NCI-H2196 treated with DMSO at 0.1 percent for 48 hours (cell line): ENCODE measurements at regions not wholly inside any gene's neighbourhood (a gene's known extent, or its start where the extent isn't known, plus 50 kb on each side); places are given as distances from the start of the nearest gene placed in this dataset.
"Not testable (repeated sequence)": the region's sequence is repeated elsewhere in the genome, so short reads cannot be mapped to it uniquely, and the experiment has no call there.

Source experiments
- DNase-seq: peaks from one replicate; lab custom pipeline; 2025; ENCODE audit not compliant: unreplicated experiment; lab: John Stamatoyannopoulos, UW

DNA sequence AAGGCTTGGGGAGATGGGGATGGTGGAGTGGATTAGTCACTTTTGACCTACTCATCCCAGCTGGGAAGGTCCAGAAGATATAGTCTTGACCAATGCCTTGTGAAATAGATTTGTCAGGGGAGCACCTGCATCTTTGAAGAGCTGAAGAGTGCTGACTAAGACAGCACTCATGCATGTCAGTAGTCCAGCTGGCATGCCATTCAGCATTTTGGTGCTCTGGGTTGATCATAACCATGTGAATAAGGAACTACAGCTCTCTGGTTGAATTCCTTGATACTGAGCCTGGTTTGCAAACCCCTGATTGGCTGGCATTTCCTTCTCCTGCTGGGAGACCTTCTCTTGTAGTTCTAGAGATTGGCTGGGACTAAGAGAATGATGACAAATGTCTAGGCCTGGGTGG is 106.8 kb upstream of the ALX4 start:
- DNase-seq: no peak

DNA sequence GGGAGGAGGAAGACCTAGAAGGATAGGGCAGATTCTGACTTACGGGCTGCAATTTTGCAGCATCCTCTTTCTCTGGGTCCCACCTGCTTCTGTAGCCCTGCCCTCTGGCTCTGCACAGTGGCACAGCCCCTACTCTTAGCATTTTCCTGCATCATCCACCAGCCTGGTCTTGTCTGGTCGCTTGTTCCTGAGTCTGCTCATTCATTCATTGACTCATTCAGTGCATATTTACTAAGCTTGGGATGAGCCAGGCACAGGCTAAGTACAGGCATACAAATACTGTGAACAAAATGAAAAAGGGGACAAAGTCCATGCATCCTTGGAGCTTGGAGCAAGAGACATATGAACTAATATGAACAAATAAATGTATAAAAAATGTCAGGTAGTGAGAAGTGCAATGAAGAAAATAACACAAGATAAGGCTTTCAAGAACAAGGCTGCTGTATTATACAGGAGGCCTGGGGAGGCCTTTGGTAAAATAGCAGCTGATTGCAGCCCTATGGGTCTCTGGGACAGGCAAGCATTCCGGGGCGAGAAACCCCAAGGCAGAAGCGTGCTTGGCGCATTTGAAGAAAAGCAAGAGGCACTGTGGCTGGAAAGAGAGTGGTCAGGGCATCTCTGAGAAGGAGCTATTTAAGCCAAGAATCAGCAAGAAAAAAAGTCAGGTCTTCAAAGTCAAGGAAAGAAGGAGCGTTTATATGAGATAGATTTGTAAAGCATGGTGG is 108.0 kb upstream of the ALX4 start:
- DNase-seq: no peak

DNA sequence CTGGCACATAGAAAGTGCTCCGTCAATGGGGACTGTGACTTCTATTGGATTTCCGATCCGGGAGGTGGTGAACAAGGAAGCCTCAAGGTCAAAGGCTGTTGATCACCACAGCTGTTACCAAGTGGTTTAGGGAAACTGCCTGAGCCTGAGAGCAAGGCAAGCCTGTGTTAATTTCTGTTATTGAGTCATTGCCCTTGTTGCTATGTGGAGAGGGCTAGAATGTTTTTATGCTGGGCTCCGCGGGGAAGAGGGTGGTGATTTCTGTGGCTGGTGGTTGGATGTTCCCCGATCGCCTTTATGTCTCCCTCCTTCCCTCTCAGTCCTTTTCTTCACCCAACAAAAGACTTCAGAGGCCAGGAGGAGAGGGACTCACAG is 108.5 kb upstream of the ALX4 start:
- DNase-seq: no peak

DNA sequence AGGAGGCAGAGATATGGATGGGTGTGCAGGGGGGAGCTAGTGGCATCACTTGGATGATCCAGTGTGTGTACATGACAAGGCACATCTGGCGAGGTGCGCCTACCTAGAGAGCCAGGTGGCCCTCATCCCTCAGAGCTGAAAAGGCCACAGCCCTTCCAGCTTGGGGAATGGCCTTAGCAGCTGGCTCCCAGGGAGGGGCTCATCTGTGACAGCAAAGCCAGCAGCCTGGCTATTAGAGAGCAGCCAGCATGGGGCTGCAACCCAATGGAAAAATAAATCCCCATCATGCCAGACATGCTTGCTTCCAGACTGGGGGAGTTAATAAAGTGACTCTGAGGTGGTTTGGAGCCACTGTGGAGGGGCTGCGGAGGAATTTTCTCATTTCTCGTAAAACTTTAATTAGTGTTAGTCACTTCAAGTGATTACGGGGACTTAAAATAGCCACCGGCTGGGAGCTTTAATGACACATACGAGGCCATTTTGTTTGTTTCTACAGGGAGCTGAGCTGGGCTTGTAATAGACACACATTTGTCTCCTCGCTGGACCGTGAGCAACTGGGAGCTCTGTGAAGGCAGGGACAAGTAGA is 111.2 kb upstream of the ALX4 start:
- DNase-seq: no peak

DNA sequence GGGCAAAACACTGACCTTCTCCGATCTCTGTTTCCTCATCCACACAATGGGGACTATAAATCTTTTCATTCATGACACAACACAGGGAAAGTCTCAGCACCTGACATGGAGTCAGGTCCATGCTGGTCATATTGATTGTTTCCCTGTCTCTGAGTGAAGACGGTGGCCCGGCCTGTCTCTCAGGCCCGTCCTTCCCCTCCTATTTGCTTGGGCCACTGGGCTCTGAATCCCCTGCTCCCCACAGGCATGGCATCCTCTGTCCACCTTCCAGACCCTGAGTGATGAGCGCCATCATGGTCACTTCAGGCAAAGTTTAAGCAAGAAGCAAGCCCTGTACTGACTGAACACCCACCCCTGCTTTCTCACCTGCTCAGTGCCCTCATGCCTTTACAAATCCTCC is 113.3 kb upstream of the ALX4 start:
- DNase-seq: no peak

DNA sequence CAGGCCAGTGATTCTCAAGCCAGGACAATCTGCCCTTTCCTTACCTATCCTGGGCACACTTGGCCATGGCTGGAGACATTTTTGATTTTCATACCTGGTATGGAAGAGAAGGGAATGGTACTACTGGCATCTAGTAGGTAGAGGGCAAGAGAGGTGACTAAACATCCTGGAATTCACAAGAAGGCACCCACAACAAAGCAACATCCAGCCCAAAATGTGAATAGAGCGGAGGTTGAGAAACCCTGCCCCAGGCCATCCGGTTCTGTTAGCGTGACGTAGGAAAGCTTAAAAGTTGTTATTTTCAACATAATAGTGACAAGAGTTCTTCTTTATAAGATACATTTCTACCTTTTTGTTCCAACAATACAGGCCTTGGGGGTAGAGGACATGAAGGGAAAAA is 114.9 kb upstream of the ALX4 start:
- no peak for DNase-seq

DNA sequence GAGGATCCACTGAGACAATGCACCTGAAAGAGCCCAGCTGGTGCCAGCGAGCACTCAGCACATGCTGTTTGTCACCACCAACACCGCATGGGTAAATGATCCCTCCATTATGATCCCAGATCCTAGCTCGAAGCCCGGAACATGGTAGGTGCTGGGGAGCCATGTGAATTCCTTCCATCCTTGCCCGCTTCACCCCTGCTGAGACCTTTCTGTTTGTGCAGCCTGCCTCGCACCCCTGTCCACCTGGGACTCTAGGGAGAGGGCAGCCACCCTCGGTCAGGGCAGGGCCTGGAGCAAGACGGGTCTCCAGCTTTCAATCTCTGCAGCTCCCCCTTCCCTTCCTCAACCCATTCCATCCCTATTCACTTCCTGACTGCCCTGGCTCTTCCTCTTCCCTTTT is 116.2 kb upstream of the ALX4 start:
- no peak for DNase-seq

DNA sequence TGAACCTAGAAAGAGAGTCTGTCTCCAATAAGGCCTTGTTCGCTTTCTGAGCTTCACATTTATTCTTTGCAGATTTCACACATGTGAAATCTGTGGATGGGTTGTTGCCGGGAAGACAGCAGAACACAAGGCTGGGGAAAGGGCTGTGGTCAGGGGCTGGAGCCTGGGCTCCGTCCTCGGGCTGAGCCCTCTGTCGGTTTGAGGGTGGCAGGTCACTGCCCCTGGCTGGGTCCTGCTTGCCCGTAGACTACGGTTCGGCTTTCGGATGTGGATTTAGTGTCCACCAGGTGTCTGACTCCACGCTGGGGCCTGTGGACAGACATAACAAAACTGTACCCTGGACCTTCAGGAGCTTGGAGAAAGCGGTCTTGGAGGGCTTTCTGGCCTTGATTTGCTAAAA is 117.0 kb upstream of the ALX4 start:
- DNase-seq: no peak

DNA sequence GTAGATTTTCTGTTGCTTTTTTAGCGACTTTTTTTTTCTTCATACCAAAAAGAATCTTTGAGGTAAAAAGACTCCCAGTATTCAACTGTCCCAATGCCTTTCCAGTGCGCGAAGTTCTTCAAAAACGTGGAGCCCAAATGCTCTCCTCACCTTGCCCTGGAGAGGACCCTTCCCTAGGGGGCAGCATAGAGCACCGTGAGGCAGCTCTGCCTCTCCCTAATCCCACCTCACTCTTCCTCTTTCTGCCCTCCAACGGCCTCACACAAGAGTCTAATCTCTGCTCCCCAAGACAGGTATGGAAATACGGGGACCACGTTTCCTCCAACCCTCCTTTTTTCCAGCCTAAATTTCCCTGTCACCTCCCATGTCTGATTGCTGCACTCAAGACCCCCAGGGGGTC is 117.5 kb upstream of the ALX4 start:
- no peak for DNase-seq

DNA sequence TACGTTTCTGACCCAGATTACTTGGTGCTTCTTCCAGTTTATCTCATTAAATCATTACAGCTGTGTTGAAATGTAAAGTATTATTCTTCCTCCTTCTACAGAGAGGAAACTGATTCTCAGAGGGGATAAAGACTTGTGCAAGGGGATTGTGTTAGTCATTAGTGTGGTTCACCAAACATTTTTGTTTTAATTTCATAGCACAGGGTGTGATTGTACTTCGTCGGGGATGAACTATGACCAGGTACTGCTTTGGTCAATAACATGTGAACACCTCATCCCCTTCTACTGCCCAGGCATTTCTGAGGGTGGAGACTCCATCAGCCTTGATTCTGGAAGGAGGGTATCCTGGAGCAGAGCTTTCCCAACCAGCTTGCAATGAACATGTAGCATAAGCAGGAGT is 120.2 kb upstream of the ALX4 start:
- DNase-seq: no peak

DNA sequence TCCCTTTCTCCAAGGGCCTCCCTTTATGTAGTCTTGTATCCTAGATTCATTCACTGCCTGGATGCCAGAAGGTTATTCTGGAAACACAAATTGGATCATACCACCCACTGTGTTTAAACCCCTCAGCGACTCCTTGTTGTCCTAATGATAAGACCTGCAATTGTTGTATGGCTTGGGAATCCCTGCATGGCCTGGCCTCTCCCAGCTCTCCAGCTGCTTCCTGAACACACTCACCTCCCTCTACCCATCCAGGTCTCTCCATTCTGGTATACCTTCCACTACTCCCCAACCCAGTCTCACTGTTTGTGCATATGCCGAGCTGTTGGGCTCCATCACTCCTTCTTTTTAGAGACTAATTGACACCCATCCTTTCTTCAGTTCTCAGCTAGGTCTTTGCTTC is 124.3 kb upstream of the ALX4 start:
- DNase-seq: no peak

DNA sequence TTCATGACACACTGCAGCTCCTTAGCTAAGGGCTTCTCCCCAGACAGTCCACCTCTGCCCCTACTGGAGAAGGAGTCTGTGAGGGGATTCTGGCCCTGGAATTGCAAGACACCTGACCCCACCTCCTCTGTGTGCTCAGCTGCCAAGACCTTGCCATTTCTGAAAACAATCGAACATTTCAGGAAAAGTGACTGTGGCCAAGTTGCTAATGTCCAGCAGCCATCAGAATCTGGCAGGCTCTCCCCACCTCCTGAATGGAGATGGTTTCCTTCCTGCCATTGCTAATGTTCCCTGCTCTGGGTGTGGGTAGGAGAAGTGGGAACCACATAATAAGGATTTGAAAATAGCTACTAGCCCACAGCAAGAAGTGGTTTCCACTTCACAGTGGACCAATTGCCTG is 127.2 kb upstream of the ALX4 start:
- no peak for DNase-seq

DNA sequence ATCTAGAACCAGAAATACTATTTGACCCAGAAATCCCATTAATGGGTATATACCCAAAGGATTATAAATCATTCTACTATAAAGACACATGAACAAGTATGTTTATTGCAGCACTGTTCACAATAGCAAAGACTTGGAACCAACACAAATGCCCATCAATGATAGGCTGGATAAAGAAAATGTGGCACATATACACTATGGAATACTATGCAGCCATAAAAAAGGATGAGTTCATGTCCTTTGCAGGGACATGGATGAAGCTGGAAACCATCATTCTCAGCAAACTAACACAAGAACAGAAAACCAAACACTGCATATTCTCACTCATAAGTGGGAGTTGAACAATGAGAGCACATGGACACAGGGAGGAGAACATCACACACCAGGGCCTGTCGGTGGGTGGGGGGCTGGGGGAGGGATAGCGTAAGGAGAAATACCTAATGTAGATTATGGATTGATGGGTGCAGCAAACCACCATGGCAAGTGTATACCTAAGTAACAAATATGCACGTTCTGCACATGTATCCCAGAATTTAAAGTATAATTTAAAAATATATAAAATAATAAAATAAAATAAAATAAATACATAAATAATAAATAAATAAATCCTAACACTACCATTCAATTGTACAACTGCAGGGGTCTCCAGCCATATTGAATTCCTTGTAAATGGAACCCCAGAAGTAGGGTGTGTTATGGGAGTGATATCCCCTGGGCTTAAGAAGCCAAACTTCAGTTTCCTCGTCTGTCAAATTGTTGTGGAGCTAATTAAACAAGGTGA is 122.4 kb upstream of the CD82 start:
- DNase-seq: not testable (repeated sequence)

DNA sequence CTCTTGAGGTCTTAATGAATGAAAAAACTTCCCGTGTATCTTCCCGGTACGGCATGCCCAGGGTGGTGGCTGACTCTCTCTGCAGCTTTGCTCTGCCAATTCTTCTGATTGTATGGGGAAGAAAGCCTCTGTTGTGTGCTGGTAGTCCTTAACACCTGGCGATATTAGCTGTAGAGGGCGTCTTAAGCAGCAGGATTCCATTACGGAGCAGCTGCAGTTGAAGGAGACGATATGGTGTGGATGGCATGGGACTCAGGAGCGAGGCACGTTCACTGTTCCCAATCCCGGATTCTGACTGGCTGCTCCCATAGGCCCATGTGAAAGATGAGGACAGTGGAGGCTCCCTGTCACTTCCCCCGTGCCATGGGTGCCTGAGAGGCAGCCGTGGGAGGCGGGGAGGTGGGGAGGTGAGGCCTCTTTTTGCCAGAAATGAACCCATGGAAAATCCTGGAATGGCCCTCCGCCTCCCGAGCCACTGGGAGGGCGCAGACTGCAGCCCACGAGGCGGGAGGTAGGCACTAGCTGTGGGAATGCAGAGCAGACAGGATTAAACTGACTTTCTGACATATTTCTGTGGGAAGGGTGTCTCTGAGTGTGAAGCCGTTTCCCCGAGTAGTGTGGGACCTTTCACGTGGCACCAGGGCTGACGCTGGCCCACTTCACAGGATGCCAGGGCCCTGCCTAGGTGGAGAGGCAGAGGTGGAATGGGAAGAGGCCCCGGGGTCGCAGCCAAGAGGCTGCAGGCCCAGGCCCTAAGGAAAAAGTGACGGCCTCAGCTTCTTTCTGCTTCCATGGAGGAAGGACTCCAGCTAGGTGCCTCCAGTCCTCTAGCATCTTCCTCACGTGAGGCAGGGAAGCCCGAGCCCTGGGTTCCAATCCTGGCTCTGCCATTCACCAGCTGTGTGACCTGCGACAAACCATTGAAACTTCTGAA is 121.4 kb upstream of the CD82 start:
- DNase-seq: no peak

DNA sequence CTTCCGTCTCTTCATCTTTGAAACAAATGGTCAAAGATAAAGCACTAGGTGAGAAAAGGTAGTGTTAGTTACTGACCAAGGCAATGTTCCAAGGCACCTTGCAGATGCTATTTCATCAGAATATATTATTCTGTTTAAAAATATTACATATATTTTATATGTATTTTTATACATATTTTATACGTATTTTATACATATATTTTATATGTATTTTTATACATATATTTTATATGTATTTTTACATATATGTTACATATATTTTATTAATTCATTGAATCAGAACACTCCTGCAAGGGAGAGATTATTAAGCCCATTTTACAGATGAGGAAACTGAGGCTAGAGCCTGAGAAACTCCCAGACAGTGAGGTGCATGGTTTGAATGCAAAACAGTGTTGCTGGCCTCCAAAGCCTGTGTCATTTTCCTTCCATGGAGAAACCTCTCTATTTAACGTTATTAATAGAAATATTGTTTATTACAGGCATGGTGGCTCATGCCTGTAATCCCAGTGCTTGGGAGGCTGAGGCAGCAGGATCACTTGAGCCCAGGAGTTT is 120.6 kb upstream of the CD82 start:
- no peak for DNase-seq

DNA sequence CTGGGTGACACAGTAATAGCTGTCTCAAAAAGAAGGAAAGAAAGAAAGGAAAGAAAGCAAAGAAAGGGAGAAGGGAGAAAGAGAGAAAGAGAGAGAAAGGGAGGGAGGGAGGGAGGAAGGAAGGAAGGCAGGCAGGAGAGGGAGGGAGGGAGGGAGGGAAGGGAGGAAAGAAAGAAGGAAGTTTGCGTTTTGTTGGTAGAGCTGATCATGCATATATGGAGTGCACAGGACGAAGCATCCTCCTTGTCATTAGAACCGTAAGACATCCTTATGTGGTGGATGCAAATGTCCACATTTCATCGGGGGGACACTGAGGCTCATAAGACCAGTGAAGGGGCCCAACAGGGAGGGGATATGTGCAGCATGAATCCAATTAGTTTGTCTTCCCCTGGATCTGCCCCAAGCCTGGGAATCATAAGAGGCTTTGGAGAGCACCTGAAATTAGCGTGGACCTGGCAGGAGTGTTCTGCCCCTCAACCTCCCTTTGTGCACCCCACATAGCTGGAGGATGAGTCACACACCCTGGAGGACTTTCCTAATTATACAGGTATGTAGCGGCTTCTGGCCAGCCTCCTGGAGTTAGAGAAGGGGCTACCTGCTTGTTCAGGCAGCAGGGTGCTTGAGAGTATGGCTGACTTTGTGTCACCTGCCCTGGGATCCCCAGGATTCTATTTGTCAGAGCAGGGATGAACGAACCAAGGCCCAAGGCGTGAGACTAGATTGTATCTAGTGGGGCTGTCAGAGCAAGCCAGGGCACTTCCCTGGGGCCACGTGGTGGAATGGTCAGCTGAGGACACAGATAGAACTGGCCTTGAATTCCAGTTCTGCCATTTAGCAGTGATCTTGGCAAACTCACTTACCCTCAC is 119.7 kb upstream of the CD82 start:
- no peak for DNase-seq

DNA sequence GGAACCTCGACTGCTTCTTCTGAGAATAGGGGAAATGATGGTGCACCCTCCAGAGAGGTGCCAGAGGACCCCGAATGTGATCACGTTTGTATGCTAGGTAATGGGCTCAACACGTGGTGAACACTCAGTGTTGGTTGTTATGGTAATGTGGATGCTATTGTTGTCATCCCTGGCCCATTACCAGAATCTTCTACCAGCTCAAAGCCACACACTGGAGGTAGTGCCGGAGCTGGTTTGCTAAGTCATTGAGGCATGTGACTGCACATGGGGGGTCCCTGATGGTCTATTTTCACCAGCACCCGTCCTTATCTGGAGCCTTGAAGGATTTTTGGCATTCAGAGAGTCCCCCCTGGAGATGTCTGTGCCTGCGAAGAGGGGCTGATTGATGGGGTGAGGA is 119.1 kb upstream of the CD82 start:
- no peak for DNase-seq

DNA sequence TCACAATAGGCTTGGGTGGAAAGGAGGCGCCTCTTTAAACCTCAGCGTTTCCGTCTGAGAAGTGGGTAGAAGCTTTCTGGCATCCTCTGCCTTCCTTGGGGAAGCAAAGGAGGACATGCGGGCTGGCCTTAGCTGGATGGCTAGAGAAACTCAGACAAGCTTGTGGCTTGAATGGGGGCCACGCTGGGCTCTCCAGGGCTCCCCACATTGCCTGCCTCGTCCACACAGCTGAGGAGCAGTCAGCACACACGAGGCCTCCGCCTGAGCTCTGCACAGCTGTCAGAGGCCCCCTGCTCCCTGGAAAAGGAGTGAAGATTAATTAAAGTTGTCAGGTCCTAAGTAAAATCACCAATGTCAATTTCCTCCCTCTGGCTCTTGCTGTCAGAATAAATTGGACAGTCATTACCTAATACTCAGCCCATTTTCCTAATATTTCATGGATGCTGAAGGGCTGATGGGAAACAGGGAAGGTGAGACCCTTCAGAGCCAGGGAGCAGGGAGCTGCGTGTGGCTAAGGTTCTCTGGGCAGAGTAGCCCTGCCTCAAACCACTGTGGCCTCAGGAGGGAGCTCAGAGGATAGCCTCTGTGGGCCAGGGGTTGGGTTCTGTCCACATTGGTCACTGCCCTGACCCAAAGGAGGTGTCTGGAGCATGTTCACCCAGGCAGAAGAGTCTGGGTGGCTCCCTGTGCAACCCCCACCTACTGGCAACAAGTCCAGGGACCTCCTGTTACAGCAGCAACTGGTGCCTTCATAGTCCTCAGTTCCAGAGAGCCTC is 118.3 kb upstream of the CD82 start:
- no peak for DNase-seq

DNA sequence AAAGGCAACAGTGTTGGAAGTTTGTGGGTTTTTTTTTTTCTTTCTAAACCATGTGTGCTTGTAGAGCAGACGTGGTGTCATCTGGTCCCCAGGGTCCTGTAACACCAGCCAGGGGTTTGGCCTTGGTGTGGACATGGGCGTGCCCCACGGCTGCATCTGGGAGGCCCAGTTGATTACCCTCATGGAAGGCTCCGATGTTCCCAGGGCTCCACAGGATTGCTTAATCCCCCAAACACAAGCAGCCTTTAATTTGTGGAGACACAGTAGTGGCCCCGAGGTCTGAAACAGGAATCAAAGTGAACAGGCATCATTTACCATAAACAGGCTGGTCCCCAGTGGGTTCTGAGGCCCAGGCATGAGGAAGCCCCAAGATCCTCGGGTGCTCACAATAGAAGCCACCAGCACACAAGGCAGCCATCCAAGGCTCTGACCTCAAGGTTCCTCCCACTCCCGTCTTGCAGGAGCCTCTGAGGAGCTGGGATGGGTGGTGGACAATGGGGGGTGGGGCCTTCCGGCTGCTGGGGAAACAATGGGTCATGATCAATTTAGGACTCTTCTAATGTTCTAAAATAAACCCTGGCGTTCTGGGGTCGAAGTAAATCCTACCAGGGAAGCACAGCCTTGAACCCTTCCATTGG is 115.0 kb upstream of the CD82 start:
- no peak for DNase-seq
